ENCODE measurements at regions not wholly inside any gene's neighbourhood (a gene's known extent, or its start where the extent isn't known, plus 50 kb on each side); places are given as distances from the start of the nearest gene placed in this dataset.

- DNase-seq (ENCODE audit: low read depth): no peak
- Histone ChIP-seq H3K36me3 (ENCODE audit: control insufficient read depth, insufficient read depth, low read length) (no peaks in the 10 kb centered on the region), H3K4me3 (ENCODE audit: low read depth, low read length) (no peak overlapping the region), H3K27me3 (ENCODE audit: control insufficient read depth, insufficient read depth, low read length) (no peaks in the 10 kb centered on the region)
- no peak for TF ChIP-seq CTCF (IDR thresholded peaks at IDR 0.05; ENCODE audit: insufficient read depth, low read length, poor library complexity, severe bottlenecking)
These were observed 108.1 kb upstream of the CREB1 start for GRCh38 chr2:207421671-207422070.

- Histone ChIP-seq H3K36me3 (ENCODE audit: control insufficient read depth, insufficient read depth, low read length) (no peaks in the 10 kb centered on the region), H3K4me3 (ENCODE audit: low read depth, low read length) (no peak overlapping the region), H3K27me3 (ENCODE audit: control insufficient read depth, insufficient read depth, low read length) (no peaks in the 10 kb centered on the region)
- DNase-seq (ENCODE audit: low read depth): no peak
- TF ChIP-seq CTCF (IDR thresholded peaks at IDR 0.05; ENCODE audit: insufficient read depth, low read length, poor library complexity, severe bottlenecking): no peak
These were observed 107.4 kb upstream of the CREB1 start for GRCh38 chr2:207422380-207422779.

- DNase-seq (ENCODE audit: low read depth): peak; percentile 90
- Histone ChIP-seq H3K27me3 (ENCODE audit: control insufficient read depth, insufficient read depth, low read length) (no peaks in the 10 kb centered on the region), H3K4me3 (ENCODE audit: low read depth, low read length) (no peak overlapping the region), H3K36me3 (ENCODE audit: control insufficient read depth, insufficient read depth, low read length) (no peaks in the 10 kb centered on the region)
- no peak for TF ChIP-seq CTCF (IDR thresholded peaks at IDR 0.05; ENCODE audit: insufficient read depth, low read length, poor library complexity, severe bottlenecking)
These were observed 105.9 kb upstream of the CREB1 start for GRCh38 chr2:207423886-207424285.

DNA sequence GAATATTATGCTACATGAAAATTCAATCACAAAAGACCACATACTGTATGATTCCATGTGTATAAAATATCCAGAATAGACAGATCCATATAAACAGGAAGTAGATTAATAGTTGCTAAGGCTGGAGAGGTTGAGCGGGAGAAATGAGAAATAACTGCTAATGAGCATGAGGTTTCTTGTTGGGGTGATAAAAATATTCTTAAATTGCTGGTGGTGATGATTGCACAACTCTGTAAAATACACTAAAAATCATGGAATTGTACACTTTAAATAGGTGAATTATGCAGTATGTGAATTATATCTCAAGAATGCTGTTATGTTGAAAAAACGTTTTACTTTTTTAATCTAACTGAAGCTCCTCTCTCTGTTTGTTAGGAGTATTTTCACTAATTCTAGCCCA, 101.8 kb upstream of the CREB1 start:
- TF ChIP-seq CTCF (IDR thresholded peaks at IDR 0.05; ENCODE audit: insufficient read depth, low read length, poor library complexity, severe bottlenecking): no peak
- no peaks in the 10 kb centered on the region for H3K36me3 ChIP-seq (ENCODE audit: control insufficient read depth, insufficient read depth, low read length)
- no peaks in the 10 kb centered on the region for H3K27me3 ChIP-seq (ENCODE audit: control insufficient read depth, insufficient read depth, low read length)
- no peak for DNase-seq (ENCODE audit: low read depth)
- no peak overlapping the region for H3K4me3 ChIP-seq (ENCODE audit: low read depth, low read length)

GRCh38 chr2:207428573-207428972, 101.2 kb upstream of the CREB1 start:
- Histone ChIP-seq H3K4me3 (ENCODE audit: low read depth, low read length) (no peak overlapping the region), H3K36me3 (ENCODE audit: control insufficient read depth, insufficient read depth, low read length) (no peaks in the 10 kb centered on the region), H3K27me3 (ENCODE audit: control insufficient read depth, insufficient read depth, low read length) (no peaks in the 10 kb centered on the region)
- no peak for TF ChIP-seq CTCF (IDR thresholded peaks at IDR 0.05; ENCODE audit: insufficient read depth, low read length, poor library complexity, severe bottlenecking)
- DNase-seq (ENCODE audit: low read depth): no peak

DNA sequence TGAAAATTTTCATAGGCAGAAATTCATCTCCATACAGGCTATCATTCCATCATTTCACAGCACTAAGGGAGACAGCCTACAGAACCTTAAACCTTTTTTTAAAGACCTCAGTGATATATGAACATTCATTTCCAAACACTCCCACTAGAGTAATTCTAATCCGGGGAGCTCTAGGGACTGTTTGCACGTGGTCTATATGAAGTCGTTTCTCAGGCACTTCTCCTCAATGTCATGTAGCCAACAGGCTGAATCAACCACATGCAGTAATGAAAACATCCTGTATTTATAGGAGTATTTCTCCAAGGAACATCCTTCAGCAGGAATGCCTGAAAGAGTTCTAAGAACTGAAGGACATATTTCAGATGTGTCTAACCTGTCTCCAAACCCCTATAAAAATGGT, 97.3 kb upstream of the CREB1 start:
- Histone ChIP-seq H3K4me3 (ENCODE audit: low read depth, low read length) (no peak overlapping the region), H3K27me3 (ENCODE audit: control insufficient read depth, insufficient read depth, low read length) (no peaks in the 10 kb centered on the region), H3K36me3 (ENCODE audit: control insufficient read depth, insufficient read depth, low read length) (no peaks in the 10 kb centered on the region)
- no peak for DNase-seq (ENCODE audit: low read depth)
- no peak for TF ChIP-seq CTCF (IDR thresholded peaks at IDR 0.05; ENCODE audit: insufficient read depth, low read length, poor library complexity, severe bottlenecking)

All from kidney epithelial cell (primary cell).